Effector memory CD8-positive, alpha-beta T cell (primary cell): ENCODE measurements at regions not wholly inside any gene's neighbourhood (a gene's known extent, or its start where the extent isn't known, plus 50 kb on each side); places are given as distances from the start of the nearest gene placed in this dataset.

ENCODE experiments used
- ATAC-seq: fragments of 150-1000 bp; cut with Tn5 transposase; replicated peaks from 2 replicates; pipeline ENCODE4 v1.10.0; 2021; ENCODE audit warnings: mild to moderate bottlenecking, moderate library complexity
- DNase-seq, 3 experiments: peaks; one replicate each; pipeline ENCODE4 v3.0.0; 2021
- H3K27ac Mint-ChIP-seq, 2 donors: one replicate each; pipeline ENCODE4 v1.8.0; 2022; ENCODE audit warnings: mild to moderate bottlenecking in 2 of 2, mixed read lengths in 2 of 2, moderate library complexity in 2 of 2
- H3K27me3 Mint-ChIP-seq, 2 donors: one replicate each; pipeline ENCODE4 v1.8.0; 2022; ENCODE audit warnings: mixed read lengths in 2 of 2
- H3K36me3 Mint-ChIP-seq: one replicate; pipeline ENCODE4 v1.8.0; 2022; ENCODE audit warnings: mild to moderate bottlenecking, moderate library complexity, mixed read lengths; ENCODE audit not compliant: insufficient read depth
- H3K4me1 Mint-ChIP-seq, 2 donors: one replicate each; pipeline ENCODE4 v1.8.0; 2022; ENCODE audit warnings: low read depth in 2 of 2, mixed read lengths in 2 of 2
- H3K4me3 Mint-ChIP-seq, 2 donors: one replicate each; pipeline ENCODE4 v1.8.0; 2022; ENCODE audit warnings: mild to moderate bottlenecking in 2 of 2, mixed read lengths in 2 of 2, moderate library complexity in 2 of 2
- H3K9me3 Mint-ChIP-seq, 2 donors: one replicate each; pipeline ENCODE4 v1.8.0; 2022; ENCODE audit warnings: mixed read lengths in 2 of 2

GRCh38 chr10:111209692-111210091 lies 132.9 kb downstream of the ADRA2A start:
- H3K27ac Mint-ChIP-seq = no peak overlapping the region
- ATAC-seq = no peak
- H3K36me3 Mint-ChIP-seq = no peaks in the 10 kb centered on the region
- peaks cover 0 to 41% of the 10 kb centered on the region in 2 donors for H3K27me3 Mint-ChIP-seq
- H3K4me1 Mint-ChIP-seq = no peaks in the 10 kb centered on the region
- no peak overlapping the region for H3K4me3 Mint-ChIP-seq
- no peaks in the 10 kb centered on the region for H3K9me3 Mint-ChIP-seq
- DNase-seq = no peak

DNA sequence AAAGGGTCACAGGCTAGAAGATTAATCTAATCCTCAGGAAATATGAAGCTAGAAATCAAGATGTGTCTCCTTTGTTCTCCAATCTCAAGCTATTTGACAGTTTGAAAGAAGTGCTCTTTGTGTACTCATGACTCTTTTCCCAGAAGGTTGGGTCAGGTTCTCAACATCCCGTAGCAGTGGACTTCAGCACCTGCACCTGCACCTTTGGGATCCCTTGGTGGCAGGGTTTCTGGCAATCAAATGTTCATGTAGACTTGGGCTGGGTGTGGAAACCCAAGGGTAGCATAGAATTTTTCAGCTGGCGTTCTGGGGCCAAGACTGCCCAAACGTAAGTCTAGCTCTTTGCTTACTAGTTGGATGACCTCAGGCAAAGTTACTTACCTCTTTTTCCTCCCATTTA lies 134.4 kb downstream of the ADRA2A start:
- DNase-seq = no peak
- no peaks in the 10 kb centered on the region for H3K36me3 Mint-ChIP-seq
- H3K27ac Mint-ChIP-seq = no peak overlapping the region
- ATAC-seq = no peak
- H3K4me1 Mint-ChIP-seq = no peaks in the 10 kb centered on the region
- no peaks in the 10 kb centered on the region for H3K9me3 Mint-ChIP-seq
- H3K4me3 Mint-ChIP-seq = no peak overlapping the region
- peaks cover 5 to 27% of the 10 kb centered on the region in 2 donors for H3K27me3 Mint-ChIP-seq

DNA sequence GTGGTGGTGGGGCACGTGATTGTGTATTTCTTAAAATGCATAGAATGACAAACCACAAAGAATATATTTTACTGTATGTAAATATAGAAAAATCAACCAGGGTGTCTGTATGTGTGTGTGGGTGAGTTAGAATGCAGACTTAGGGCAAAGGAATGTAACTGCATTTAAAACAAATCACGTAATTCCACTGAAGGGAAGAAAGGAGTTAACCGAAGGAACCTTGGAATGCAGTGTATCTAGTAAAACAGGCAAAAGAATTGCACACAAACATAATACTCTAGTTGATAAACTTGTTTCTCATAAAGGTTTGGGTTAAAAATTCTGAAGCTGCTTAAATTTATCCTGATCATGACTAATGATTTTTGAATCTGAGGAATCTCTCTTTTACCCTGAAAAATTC lies 134.9 kb downstream of the ADRA2A start:
- Mint-ChIP-seq H3K27me3 (peaks cover 5 to 25% of the 10 kb centered on the region in 2 donors), H3K36me3 (no peaks in the 10 kb centered on the region), H3K4me1 (no peaks in the 10 kb centered on the region), H3K9me3 (no peaks in the 10 kb centered on the region), H3K4me3 (no peak overlapping the region), H3K27ac (no peak overlapping the region)
- DNase-seq (no peak), ATAC-seq (no peak)

GRCh38 chr10:111221682-111222480 lies 145.1 kb downstream of the ADRA2A start:
- peaks cover 75 to 86% of the 10 kb centered on the region in 2 donors for H3K27me3 Mint-ChIP-seq

GRCh38 chr10:111222961-111223360 lies 146.1 kb downstream of the ADRA2A start:
- DNase-seq (no peak), ATAC-seq (no peak)
- Mint-ChIP-seq H3K9me3 (no peaks in the 10 kb centered on the region), H3K4me1 (no peaks in the 10 kb centered on the region), H3K27me3 (peaks cover 70 to 93% of the 10 kb centered on the region in 2 donors), H3K27ac (no peak overlapping the region), H3K4me3 (no peak overlapping the region), H3K36me3 (no peaks in the 10 kb centered on the region)

More at GRCh38 chr10:111221682-111222480, 145.1 kb downstream of the ADRA2A start:
- Mint-ChIP-seq H3K4me3 (no peak overlapping the region), H3K36me3 (no peaks in the 10 kb centered on the region), H3K4me1 (no peaks in the 10 kb centered on the region), H3K9me3 (no peaks in the 10 kb centered on the region), H3K27ac (no peak overlapping the region)
- DNase-seq (no peak), ATAC-seq (no peak)

- Mint-ChIP-seq H3K4me3 (no peak overlapping the region), H3K4me1 (no peaks in the 10 kb centered on the region), H3K36me3 (no peaks in the 10 kb centered on the region), H3K9me3 (peaks cover 7 to 8% of the 10 kb centered on the region in 2 donors), H3K27ac (no peak overlapping the region), H3K27me3 (peaks cover 37 to 50% of the 10 kb centered on the region in 2 donors)
- no peak for ATAC-seq
- DNase-seq = no peak
Observed at GRCh38 chr10:111231779-111232178, 154.9 kb downstream of the ADRA2A start.

DNA sequence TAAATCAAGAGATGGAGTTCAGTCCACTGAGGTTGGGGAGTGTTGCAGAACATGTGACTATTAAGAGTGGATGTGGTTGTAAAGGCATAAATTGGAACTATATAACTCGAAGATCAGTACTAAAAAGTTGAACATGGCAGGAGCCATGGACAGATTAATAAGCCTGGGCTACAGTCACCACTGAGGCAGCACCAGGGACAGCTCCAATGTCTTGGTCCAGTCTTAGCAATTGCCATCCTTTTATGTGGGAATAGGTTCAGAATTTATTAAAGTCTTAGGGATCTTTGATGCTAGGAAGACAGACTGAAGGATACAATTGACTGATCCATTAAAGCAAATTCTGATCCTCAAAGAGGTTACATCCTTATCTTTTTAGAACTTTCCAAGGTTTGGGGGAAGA lies 156.6 kb downstream of the ADRA2A start:
- H3K4me3 Mint-ChIP-seq = no peak overlapping the region
- DNase-seq = no peak
- H3K9me3 Mint-ChIP-seq = peaks cover 3 to 5% of the 10 kb centered on the region in 2 donors
- H3K4me1 Mint-ChIP-seq = no peaks in the 10 kb centered on the region
- H3K36me3 Mint-ChIP-seq = no peaks in the 10 kb centered on the region
- no peak for ATAC-seq
- no peak overlapping the region for H3K27ac Mint-ChIP-seq
- peaks cover 38 to 44% of the 10 kb centered on the region in 2 donors for H3K27me3 Mint-ChIP-seq

DNA sequence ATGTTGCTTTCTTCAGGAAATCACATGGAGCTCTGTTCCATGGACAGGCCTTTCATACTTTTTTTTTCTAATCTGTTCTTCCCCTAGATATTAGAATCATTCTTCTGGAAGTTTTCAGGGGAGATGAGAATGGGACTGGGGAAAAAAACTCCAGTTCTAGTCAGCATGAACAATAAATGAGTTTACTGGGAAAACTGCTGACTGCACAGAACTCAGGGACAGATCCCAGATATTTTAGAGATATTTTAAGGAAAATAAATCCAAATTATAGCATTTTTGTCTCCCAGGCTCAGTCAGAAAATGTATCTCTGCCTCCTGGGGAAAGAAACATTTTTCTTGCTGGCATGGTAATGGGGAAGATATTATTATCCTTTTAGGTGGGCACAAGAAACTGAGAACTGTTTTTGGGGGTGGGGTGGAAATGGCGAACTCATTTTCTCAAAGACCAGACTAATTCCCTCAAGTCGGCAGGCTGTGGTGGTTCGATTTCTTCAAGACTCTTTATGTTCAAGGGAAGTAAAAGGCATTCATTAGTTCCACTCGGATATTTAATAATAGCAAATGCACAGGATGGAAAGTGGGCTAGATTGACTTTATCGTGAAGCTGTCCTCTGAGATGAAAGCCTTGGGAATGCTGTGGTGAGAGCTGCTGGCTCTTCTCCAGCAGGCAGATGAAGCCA lies 157.5 kb downstream of the ADRA2A start:
- Mint-ChIP-seq H3K36me3 (no peaks in the 10 kb centered on the region), H3K4me1 (no peaks in the 10 kb centered on the region), H3K27ac (no peak overlapping the region), H3K4me3 (no peak overlapping the region), H3K9me3 (peaks cover 0 to 3% of the 10 kb centered on the region in 2 donors), H3K27me3 (peaks cover 42 to 46% of the 10 kb centered on the region in 2 donors)
- ATAC-seq = no peak
- no peak for DNase-seq

DNA sequence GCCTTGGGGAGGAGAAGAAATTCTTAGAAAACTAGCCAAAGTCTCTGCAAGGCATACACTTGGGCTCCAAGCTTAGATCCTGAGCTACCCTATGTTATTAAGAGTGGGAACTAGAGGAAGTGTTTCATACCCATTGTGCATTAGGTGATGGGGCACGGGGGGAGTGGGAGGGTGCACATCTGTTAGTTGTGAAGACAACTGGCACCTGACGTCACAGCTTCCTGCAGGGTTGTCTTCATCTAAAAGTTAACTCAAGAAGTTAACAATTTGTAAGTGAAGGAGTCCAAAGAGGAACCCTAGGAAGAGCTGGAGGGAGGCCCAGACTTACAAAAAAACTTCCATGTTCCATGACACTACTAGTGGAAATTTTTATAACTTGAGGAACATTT lies 158.1 kb downstream of the ADRA2A start:
- DNase-seq (no peak), ATAC-seq (no peak)
- Mint-ChIP-seq H3K27ac (no peak overlapping the region), H3K27me3 (peaks cover 47 to 51% of the 10 kb centered on the region in 2 donors), H3K9me3 (peaks cover 0 to 2% of the 10 kb centered on the region in 2 donors), H3K36me3 (no peaks in the 10 kb centered on the region), H3K4me1 (no peaks in the 10 kb centered on the region), H3K4me3 (no peak overlapping the region)

- no peaks in the 10 kb centered on the region for H3K36me3 Mint-ChIP-seq
Observed at GRCh38 chr10:111240348-111240747, 163.5 kb downstream of the ADRA2A start.

GRCh38 chr10:111243126-111243525 lies 166.3 kb downstream of the ADRA2A start:
- H3K27ac Mint-ChIP-seq = no peak overlapping the region
- ATAC-seq = no peak
- no peak overlapping the region for H3K4me3 Mint-ChIP-seq
- H3K36me3 Mint-ChIP-seq = no peaks in the 10 kb centered on the region
- H3K9me3 Mint-ChIP-seq = no peaks in the 10 kb centered on the region
- DNase-seq = no peak
- peaks cover 54 to 64% of the 10 kb centered on the region in 2 donors for H3K27me3 Mint-ChIP-seq
- H3K4me1 Mint-ChIP-seq = no peaks in the 10 kb centered on the region

More at GRCh38 chr10:111240348-111240747, 163.5 kb downstream of the ADRA2A start:
- Mint-ChIP-seq H3K27ac (no peak overlapping the region), H3K4me1 (no peaks in the 10 kb centered on the region), H3K9me3 (no peaks in the 10 kb centered on the region), H3K4me3 (no peak overlapping the region), H3K27me3 (peaks cover 32 to 52% of the 10 kb centered on the region in 2 donors)
- ATAC-seq (no peak), DNase-seq (no peak)

DNA sequence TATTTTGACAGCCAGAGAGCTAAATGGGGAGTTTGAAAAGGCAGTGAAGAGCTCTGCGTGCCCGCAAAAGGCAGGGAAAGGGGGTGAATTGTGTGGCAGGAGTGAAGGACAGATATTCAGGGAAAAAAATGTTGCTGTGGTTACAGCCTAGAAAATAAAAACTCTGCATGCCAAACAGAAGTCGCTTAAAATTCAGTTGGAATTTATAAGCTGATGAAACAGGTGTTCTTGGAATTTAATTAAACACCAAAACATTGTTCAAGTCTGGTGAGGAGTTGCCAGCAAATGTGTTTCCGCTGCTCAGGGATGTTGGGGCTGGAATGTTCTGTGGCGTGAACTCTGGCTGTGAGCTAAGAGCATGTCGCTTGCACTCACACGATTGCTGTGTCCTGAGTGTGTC lies 169.3 kb downstream of the ADRA2A start:
- Mint-ChIP-seq H3K27me3 (peaks cover 53 to 58% of the 10 kb centered on the region in 2 donors), H3K27ac (no peak overlapping the region), H3K4me3 (no peak overlapping the region), H3K4me1 (no peaks in the 10 kb centered on the region), H3K36me3 (no peaks in the 10 kb centered on the region), H3K9me3 (no peaks in the 10 kb centered on the region)
- DNase-seq (no peak), ATAC-seq (no peak)

DNA sequence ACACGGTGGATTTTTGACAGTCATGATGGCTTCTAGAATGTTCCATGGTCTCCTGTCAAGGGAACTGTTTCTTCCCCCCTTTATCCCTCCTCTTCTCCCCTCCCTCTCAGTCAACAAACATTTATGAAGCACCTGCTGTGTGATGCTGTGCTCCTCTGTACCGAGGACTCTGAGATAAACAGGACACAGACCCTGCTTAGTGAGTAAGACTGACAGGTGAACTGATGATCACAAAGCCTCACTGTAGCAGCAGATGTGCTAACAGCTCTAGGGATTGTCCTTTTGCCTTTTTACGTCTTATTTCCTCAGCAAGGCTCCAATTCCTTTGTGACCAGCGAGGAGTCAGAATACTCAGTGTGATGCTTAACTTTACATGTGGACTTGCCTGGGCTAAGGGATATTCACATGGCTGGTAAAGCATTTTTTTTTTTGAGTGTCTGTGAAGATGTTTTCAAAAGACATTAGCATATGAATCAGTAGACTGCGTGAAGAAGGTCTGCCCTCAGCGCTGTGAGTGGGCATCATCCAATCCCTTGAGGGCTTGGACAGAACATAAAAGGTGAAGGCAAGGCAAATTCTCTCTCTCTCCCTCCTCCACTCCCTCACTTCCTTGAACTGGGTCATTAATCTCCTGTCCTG lies 170.1 kb downstream of the ADRA2A start:
- Mint-ChIP-seq H3K27me3 (peaks cover 61 to 66% of the 10 kb centered on the region in 2 donors), H3K9me3 (no peaks in the 10 kb centered on the region), H3K4me3 (no peak overlapping the region), H3K27ac (no peak overlapping the region), H3K36me3 (no peaks in the 10 kb centered on the region), H3K4me1 (no peaks in the 10 kb centered on the region)
- ATAC-seq = no peak
- DNase-seq = no peak
